Endothelial cell (in vitro differentiated cells): ENCODE measurements at regions not wholly inside any gene's neighbourhood (a gene's known extent, or its start where the extent isn't known, plus 50 kb on each side); places are given as distances from the start of the nearest gene placed in this dataset.

Experiments used
- DNase-seq: peaks from one replicate; pipeline ENCODE4 v3.0.0; 2021; ENCODE audit warnings: low spot score
- H3K27ac Mint-ChIP-seq: one replicate; pipeline ENCODE4 v1.8.0; 2021; ENCODE audit warnings: mixed read lengths, inconsistent platforms; ENCODE audit not compliant: unreplicated experiment
- H3K27me3 Mint-ChIP-seq: one replicate; pipeline ENCODE4 v1.8.0; 2021; ENCODE audit warnings: mild to moderate bottlenecking, moderate library complexity, mixed read lengths, inconsistent platforms; ENCODE audit not compliant: unreplicated experiment
- H3K36me3 Mint-ChIP-seq: one replicate; pipeline ENCODE4 v1.8.0; 2021; ENCODE audit warnings: mild to moderate bottlenecking, low read depth, mixed read lengths, inconsistent platforms; ENCODE audit not compliant: unreplicated experiment
- H3K4me1 Mint-ChIP-seq: one replicate; pipeline ENCODE4 v1.8.0; 2021; ENCODE audit warnings: mild to moderate bottlenecking, mixed read lengths, inconsistent platforms; ENCODE audit not compliant: unreplicated experiment
- H3K4me3 Mint-ChIP-seq: one replicate; pipeline ENCODE4 v1.8.0; 2021; ENCODE audit warnings: mild to moderate bottlenecking, mixed read lengths, inconsistent platforms; ENCODE audit not compliant: unreplicated experiment
- H3K9me3 Mint-ChIP-seq: one replicate; pipeline ENCODE4 v1.8.0; 2021; ENCODE audit warnings: mixed read lengths, inconsistent platforms; ENCODE audit not compliant: unreplicated experiment
- TF ChIP-seq, protein P1 (sequence below): fragments of 200-600 bp; sonication (generic); IDR thresholded peaks from one replicate; pipeline ENCODE4 v1.5.0; 2021; ENCODE audit warnings: antibody characterized with exemption; ENCODE audit not compliant: unreplicated experiment

- DNase-seq, result no peak
- H3K27me3 Mint-ChIP-seq, result no peaks in the 10 kb centered on the region
- no peaks in the 10 kb centered on the region for H3K36me3 Mint-ChIP-seq
- no peaks in the 10 kb centered on the region for H3K4me1 Mint-ChIP-seq
- TF ChIP-seq, protein P1, sequence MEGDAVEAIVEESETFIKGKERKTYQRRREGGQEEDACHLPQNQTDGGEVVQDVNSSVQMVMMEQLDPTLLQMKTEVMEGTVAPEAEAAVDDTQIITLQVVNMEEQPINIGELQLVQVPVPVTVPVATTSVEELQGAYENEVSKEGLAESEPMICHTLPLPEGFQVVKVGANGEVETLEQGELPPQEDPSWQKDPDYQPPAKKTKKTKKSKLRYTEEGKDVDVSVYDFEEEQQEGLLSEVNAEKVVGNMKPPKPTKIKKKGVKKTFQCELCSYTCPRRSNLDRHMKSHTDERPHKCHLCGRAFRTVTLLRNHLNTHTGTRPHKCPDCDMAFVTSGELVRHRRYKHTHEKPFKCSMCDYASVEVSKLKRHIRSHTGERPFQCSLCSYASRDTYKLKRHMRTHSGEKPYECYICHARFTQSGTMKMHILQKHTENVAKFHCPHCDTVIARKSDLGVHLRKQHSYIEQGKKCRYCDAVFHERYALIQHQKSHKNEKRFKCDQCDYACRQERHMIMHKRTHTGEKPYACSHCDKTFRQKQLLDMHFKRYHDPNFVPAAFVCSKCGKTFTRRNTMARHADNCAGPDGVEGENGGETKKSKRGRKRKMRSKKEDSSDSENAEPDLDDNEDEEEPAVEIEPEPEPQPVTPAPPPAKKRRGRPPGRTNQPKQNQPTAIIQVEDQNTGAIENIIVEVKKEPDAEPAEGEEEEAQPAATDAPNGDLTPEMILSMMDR, result no peak
- no peaks in the 10 kb centered on the region for H3K9me3 Mint-ChIP-seq
- no peak overlapping the region for H3K4me3 Mint-ChIP-seq
- no peak overlapping the region for H3K27ac Mint-ChIP-seq
Observed at GRCh38 chr10:60497364-60497763, 107.7 kb upstream of the ANK3 start.

- TF ChIP-seq, protein P1, result no peak
- no peaks in the 10 kb centered on the region for H3K36me3 Mint-ChIP-seq
- H3K27me3 Mint-ChIP-seq, result no peaks in the 10 kb centered on the region
- no peak overlapping the region for H3K27ac Mint-ChIP-seq
- DNase-seq, result no peak
- H3K4me1 Mint-ChIP-seq, result no peaks in the 10 kb centered on the region
- H3K9me3 Mint-ChIP-seq, result no peaks in the 10 kb centered on the region
- no peak overlapping the region for H3K4me3 Mint-ChIP-seq
Observed at GRCh38 chr10:60496181-60496580, 106.5 kb upstream of the ANK3 start.

- Mint-ChIP-seq H3K36me3 (no peaks in the 10 kb centered on the region), H3K4me3 (no peak overlapping the region), H3K4me1 (peaks cover under 1% of the 10 kb centered on the region), H3K27ac (no peak overlapping the region), H3K9me3 (no peaks in the 10 kb centered on the region), H3K27me3 (no peaks in the 10 kb centered on the region)
- no peak for DNase-seq
- TF ChIP-seq, protein P1, result no peak
Observed at GRCh38 chr10:60495338-60496055, 105.8 kb upstream of the ANK3 start.

- Mint-ChIP-seq H3K27me3 (no peaks in the 10 kb centered on the region), H3K9me3 (no peaks in the 10 kb centered on the region), H3K4me1 (peaks cover 3% of the 10 kb centered on the region), H3K4me3 (no peak overlapping the region), H3K36me3 (no peaks in the 10 kb centered on the region), H3K27ac (no peak overlapping the region)
- DNase-seq, result no peak
- TF ChIP-seq, protein P1, result no peak
Observed at GRCh38 chr10:60494774-60495173, 105.1 kb upstream of the ANK3 start.

GRCh38 chr10:60491162-60491561, 101.5 kb upstream of the ANK3 start:
- no peak for DNase-seq
- no peaks in the 10 kb centered on the region for H3K9me3 Mint-ChIP-seq
- no peaks in the 10 kb centered on the region for H3K36me3 Mint-ChIP-seq
- no peak overlapping the region for H3K27ac Mint-ChIP-seq
- no peak overlapping the region for H3K4me3 Mint-ChIP-seq
- no peaks in the 10 kb centered on the region for H3K27me3 Mint-ChIP-seq
- peaks cover 3% of the 10 kb centered on the region for H3K4me1 Mint-ChIP-seq
- TF ChIP-seq, protein P1, result no peak
